ENCODE measurements at regions not wholly inside any gene's neighbourhood (a gene's known extent, or its start where the extent isn't known, plus 50 kb on each side); places are given as distances from the start of the nearest gene placed in this dataset.
"Not testable (repeated sequence)": the region's sequence is repeated elsewhere in the genome, so short reads cannot be mapped to it uniquely, and the experiment has no call there.

GRCh38 chr10:71908998-71909397 lies 55.2 kb upstream of the CHST3 start:
- H2AFZ ChIP-seq (ENCODE audit: low read length) = no peak overlapping the region
- TF ChIP-seq CTCF (conservative IDR thresholded peaks at IDR 0.05; ENCODE audit: low read depth, low read length) = no peak
- no peak for TF ChIP-seq EZH2 (IDR thresholded peaks at IDR 0.05; ENCODE audit: low read length, unreplicated experiment)
- TF ChIP-seq EZH2phosphoT487 (IDR thresholded peaks at IDR 0.05; ENCODE audit: borderline replicate concordance, low read length) = no peak
- H3K36me3 ChIP-seq (ENCODE audit: low read depth, low read length) = no peaks in the 10 kb centered on the region
- intact Hi-C loops (cut with micrococcal nuclease) = no loop called here
- H3F3A ChIP-seq (ENCODE audit: low read length, unreplicated experiment) = no peaks in the 10 kb centered on the region
- no peak overlapping the region for H3K4me3 ChIP-seq (ENCODE audit: low read length)
- ChIA-PET POLR2A (ENCODE audit: unreplicated experiment) (no interaction called here), CTCF (no interaction called here)
- no peaks in the 10 kb centered on the region for H4K20me1 ChIP-seq (ENCODE audit: low read length)
- H3K9me3 ChIP-seq (ENCODE audit: low read length) = no peaks in the 10 kb centered on the region
- no peak overlapping the region for H3K9ac ChIP-seq (ENCODE audit: low read length)
- no TSS peak for BruUV-seq (replicated peaks)
- H3K9me2 ChIP-seq (replicated peaks; ENCODE audit: low read length) = no peaks in the 10 kb centered on the region
- H3K27me3 ChIP-seq (ENCODE audit: low read length) = no peaks in the 10 kb centered on the region
- no peaks in the 10 kb centered on the region for H3K79me2 ChIP-seq (ENCODE audit: low read length)
- ATAC-seq = no peak
- no peaks in the 10 kb centered on the region for H3K4me1 ChIP-seq (ENCODE audit: insufficient read depth, low read length)
- DNase-seq = no peak
- H3K4me2 ChIP-seq (ENCODE audit: low read length) = no peak overlapping the region
- no peak overlapping the region for H3K27ac ChIP-seq (ENCODE audit: low read length)

- ATAC-seq (no peak), DNase-seq (no peak)
- H3K9me3 ChIP-seq (ENCODE audit: low read length) = no peaks in the 10 kb centered on the region
- intact Hi-C loops (cut with micrococcal nuclease) = no loop called here
- CTCF ChIA-PET = no interaction called here
- no peaks in the 10 kb centered on the region for H3K4me1 ChIP-seq (ENCODE audit: insufficient read depth, low read length)
- H4K20me1 ChIP-seq (ENCODE audit: low read length) = no peaks in the 10 kb centered on the region
- no peak overlapping the region for H3K27ac ChIP-seq (ENCODE audit: low read length)
- H2AFZ ChIP-seq (ENCODE audit: low read length) = no peak overlapping the region
- no peaks in the 10 kb centered on the region for H3F3A ChIP-seq (ENCODE audit: low read length, unreplicated experiment)
- POLR2A ChIA-PET (ENCODE audit: unreplicated experiment) = no interaction called here
- no peak overlapping the region for H3K9ac ChIP-seq (ENCODE audit: low read length)
- H3K27me3 ChIP-seq (ENCODE audit: low read length) = no peaks in the 10 kb centered on the region
- no peak for TF ChIP-seq CTCF (conservative IDR thresholded peaks at IDR 0.05; ENCODE audit: low read depth, low read length)
- no peak for TF ChIP-seq EZH2phosphoT487 (IDR thresholded peaks at IDR 0.05; ENCODE audit: borderline replicate concordance, low read length)
- no peak for TF ChIP-seq EZH2 (IDR thresholded peaks at IDR 0.05; ENCODE audit: low read length, unreplicated experiment)
- no peaks in the 10 kb centered on the region for H3K79me2 ChIP-seq (ENCODE audit: low read length)
- H3K36me3 ChIP-seq (ENCODE audit: low read depth, low read length) = no peaks in the 10 kb centered on the region
- no peak overlapping the region for H3K4me2 ChIP-seq (ENCODE audit: low read length)
- BruUV-seq (replicated peaks) = no TSS peak
- no peaks in the 10 kb centered on the region for H3K9me2 ChIP-seq (replicated peaks; ENCODE audit: low read length)
- H3K4me3 ChIP-seq (ENCODE audit: low read length) = no peak overlapping the region
These were observed 54.1 kb upstream of the PSAP start for GRCh38 chr10:71905164-71905563.

- H2AFZ ChIP-seq (ENCODE audit: low read length); BruUV-seq (replicated peaks); H3K27ac ChIP-seq (ENCODE audit: low read length); H3K9ac ChIP-seq (ENCODE audit: low read length); H3K4me3 ChIP-seq (ENCODE audit: low read length); H3F3A ChIP-seq (ENCODE audit: low read length, unreplicated experiment); H3K9me2 ChIP-seq (replicated peaks; ENCODE audit: low read length); ATAC-seq; H3K9me3 ChIP-seq (ENCODE audit: low read length); H3K36me3 ChIP-seq (ENCODE audit: low read depth, low read length); H3K4me1 ChIP-seq (ENCODE audit: insufficient read depth, low read length); intact Hi-C loops (cut with micrococcal nuclease); DNase-seq; POLR2A ChIA-PET (ENCODE audit: unreplicated experiment); H3K4me2 ChIP-seq (ENCODE audit: low read length); H3K79me2 ChIP-seq (ENCODE audit: low read length); H3K27me3 ChIP-seq (ENCODE audit: low read length); H4K20me1 ChIP-seq (ENCODE audit: low read length): not testable (repeated sequence)
- CTCF ChIA-PET = interaction anchor here (0.6 to 0.7 kb wide), 2 partner anchors 39 to 233 kb away, joined by 3 to 5 read pairs; no protein-coding TSS in a partner anchor
These were observed 52.7 kb upstream of the PSAP start for GRCh38 chr10:71903636-71904250.
